D341Med (cell line): ENCODE measurements at regions not wholly inside any gene's neighbourhood (a gene's known extent, or its start where the extent isn't known, plus 50 kb on each side); places are given as distances from the start of the nearest gene placed in this dataset.

ENCODE experiments used
- DNase-seq: peaks from one replicate; pipeline ENCODE4 v3.0.0; 2012; ENCODE audit warnings: low spot score

GRCh38 chr13:74966814-74967424 lies 515.0 kb downstream of the TBC1D4 start:
- DNase-seq: no peak

- DNase-seq: no peak
Observed at GRCh38 chr13:74966275-74966674, 515.7 kb downstream of the TBC1D4 start.

- DNase-seq: no peak
Observed at GRCh38 chr13:74945637-74946036, 536.3 kb downstream of the TBC1D4 start.

GRCh38 chr13:74931698-74932433 lies 550.1 kb downstream of the TBC1D4 start:
- no peak for DNase-seq

- no peak for DNase-seq
Observed at GRCh38 chr13:74930402-74931165, 551.4 kb downstream of the TBC1D4 start.

GRCh38 chr13:74929436-74929835 lies 552.5 kb downstream of the TBC1D4 start:
- DNase-seq: no peak

- DNase-seq: no peak
Observed at GRCh38 chr13:74927823-74928222, 554.1 kb downstream of the TBC1D4 start.

GRCh38 chr13:74922963-74923362 lies 559.0 kb downstream of the TBC1D4 start:
- no peak for DNase-seq

- no peak for DNase-seq
Observed at GRCh38 chr13:74921326-74921725, 560.6 kb downstream of the TBC1D4 start.

- DNase-seq: no peak
Observed at GRCh38 chr13:74920920-74921319, 561.0 kb downstream of the TBC1D4 start.

- no peak for DNase-seq
Observed at GRCh38 chr13:74920361-74920760, 561.6 kb downstream of the TBC1D4 start.

- DNase-seq: no peak
Observed at GRCh38 chr13:74919914-74920313, 562.1 kb downstream of the TBC1D4 start.

- no peak for DNase-seq
Observed at GRCh38 chr13:74912898-74913297, 569.1 kb downstream of the TBC1D4 start.

- no peak for DNase-seq
Observed at GRCh38 chr13:74910415-74910814, 571.6 kb downstream of the TBC1D4 start.

- DNase-seq: no peak
Observed at GRCh38 chr13:74907788-74908187, 574.2 kb downstream of the TBC1D4 start.

- DNase-seq: no peak
Observed at GRCh38 chr13:74904556-74904955, 577.4 kb downstream of the TBC1D4 start.

GRCh38 chr13:74895042-74895796 lies 586.8 kb downstream of the TBC1D4 start:
- DNase-seq: no peak

GRCh38 chr13:74892096-74892495 lies 589.9 kb downstream of the TBC1D4 start:
- no peak for DNase-seq

- DNase-seq: no peak
Observed at GRCh38 chr13:74891610-74892009, 590.4 kb downstream of the TBC1D4 start.

- DNase-seq: no peak
Observed at GRCh38 chr13:74889321-74889720, 592.6 kb downstream of the TBC1D4 start.

GRCh38 chr13:74886502-74886901 lies 595.5 kb downstream of the TBC1D4 start:
- no peak for DNase-seq

GRCh38 chr13:74883834-74884233 lies 598.1 kb downstream of the TBC1D4 start:
- DNase-seq: no peak
